GM19035 (cell line): ENCODE measurements at regions not wholly inside any gene's neighbourhood (a gene's known extent, or its start where the extent isn't known, plus 50 kb on each side); places are given as distances from the start of the nearest gene placed in this dataset.
"Not testable (repeated sequence)": the region's sequence is repeated elsewhere in the genome, so short reads cannot be mapped to it uniquely, and the experiment has no call there.

Source experiments
- ATAC-seq: cut with Tn5 transposase; IDR thresholded peaks from one replicate; pipeline ENCODE4 v1.9.1; 2021; ENCODE audit not compliant: unreplicated experiment

GRCh38 chr16:8458481-8459046, 131.7 kb downstream of the TMEM114 start:
- no peak for ATAC-seq

DNA sequence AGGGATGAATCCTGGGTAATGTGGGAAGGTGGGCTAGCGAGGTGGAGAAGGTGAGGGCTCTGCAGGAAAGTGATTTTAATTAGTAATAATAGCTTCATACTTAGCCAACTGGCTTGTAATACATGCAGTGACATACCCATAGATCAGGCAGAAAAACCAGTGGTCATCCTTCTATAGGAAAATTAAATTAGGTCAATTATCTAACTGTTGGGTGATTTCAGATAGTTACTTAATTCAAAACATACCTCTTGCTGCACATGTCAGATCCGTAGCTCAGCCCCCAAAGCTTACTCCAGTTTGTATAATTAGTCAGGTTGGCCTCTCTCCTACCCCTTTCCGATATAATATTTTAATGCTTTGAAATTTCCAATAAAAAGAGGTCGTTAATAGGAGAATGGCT, 137.0 kb downstream of the TMEM114 start:
- no peak for ATAC-seq

- no peak for ATAC-seq
Observed at GRCh38 chr16:8452941-8453340, 137.4 kb downstream of the TMEM114 start.

DNA sequence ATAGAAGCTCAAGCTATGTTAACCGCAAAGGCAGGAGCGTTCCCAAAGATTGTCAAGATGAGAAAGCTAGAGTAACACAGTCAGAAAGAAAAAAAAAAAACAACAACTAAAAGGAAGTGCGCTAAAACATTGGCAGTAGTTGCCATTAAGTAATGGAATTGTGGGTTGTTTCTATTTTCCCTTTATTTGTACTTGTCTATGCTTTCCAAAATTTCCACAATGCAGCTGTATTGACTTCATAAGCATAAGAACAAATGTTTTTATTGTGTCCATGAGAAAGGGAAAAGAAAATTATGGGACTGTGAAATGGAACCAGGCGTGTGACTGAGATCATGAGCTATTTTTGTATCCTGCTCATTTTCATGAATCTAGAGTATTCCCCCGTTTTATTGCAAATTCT, 153.4 kb downstream of the TMEM114 start:
- no peak for ATAC-seq

- no peak for ATAC-seq
Observed at GRCh38 chr16:8431783-8432182, 158.5 kb downstream of the TMEM114 start.

- no peak for ATAC-seq
Observed at GRCh38 chr16:8430401-8430800, 159.9 kb downstream of the TMEM114 start.

GRCh38 chr16:8426569-8426968, 163.7 kb downstream of the TMEM114 start:
- ATAC-seq: no peak

GRCh38 chr16:8417145-8417544, 173.2 kb downstream of the TMEM114 start:
- no peak for ATAC-seq

DNA sequence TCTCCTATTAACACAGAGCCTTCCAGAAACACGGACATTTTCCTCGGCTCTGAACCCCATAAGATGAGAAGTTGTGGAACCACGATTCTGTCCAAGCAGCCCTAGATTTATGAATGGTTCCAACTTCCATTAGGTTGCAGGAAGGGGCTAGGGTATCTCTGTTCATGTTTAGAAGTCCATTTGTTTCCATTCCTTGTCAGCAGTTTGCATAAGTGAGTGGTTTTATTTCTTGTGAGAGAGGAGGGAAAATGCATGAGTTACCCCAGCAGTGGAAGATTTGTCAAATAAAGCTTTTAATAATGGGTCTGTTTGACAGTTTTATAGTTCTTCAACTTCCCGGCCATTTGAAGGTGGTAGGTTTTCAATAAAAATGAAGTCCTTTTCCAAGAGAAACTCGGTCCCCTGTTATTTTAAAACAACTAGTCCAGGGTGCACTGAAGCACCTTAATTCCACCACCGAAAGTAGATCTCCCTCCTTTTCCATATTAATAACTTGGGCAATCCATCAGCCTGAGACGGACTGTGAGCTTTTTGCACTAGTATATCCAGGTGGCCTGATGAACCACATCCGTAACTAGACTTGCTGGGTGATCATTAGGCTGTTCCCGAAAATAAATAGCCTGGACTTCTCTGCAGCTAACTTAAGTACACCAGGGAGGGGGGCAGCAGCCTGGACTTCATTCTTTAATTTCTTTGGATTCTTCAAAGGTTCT, 181.3 kb downstream of the TMEM114 start:
- ATAC-seq: no peak

GRCh38 chr16:8407351-8407750, 183.0 kb downstream of the TMEM114 start:
- ATAC-seq: no peak

- no peak for ATAC-seq
Observed at GRCh38 chr16:8403978-8404749, 186.1 kb downstream of the TMEM114 start.

GRCh38 chr16:8402981-8403843, 187.1 kb downstream of the TMEM114 start:
- no peak for ATAC-seq

DNA sequence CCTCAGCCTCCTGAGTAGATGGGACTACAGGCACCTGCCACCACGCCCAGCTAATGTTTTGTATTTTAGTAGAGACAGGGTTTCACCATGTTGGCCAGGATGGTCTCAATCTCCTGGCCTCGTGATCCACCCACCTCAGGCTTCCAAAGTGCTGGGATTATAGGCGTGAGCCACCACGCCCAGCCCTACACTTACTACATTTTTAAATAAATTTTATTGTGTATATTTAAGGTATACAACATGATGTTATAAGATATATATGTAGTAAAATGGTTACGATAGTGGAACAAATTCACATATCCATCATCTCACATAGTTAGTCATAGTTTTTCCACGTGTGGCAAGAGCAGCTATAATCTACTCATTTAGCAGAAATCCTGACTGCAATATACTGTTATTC, 189.6 kb downstream of the TMEM114 start:
- ATAC-seq: not testable (repeated sequence)

DNA sequence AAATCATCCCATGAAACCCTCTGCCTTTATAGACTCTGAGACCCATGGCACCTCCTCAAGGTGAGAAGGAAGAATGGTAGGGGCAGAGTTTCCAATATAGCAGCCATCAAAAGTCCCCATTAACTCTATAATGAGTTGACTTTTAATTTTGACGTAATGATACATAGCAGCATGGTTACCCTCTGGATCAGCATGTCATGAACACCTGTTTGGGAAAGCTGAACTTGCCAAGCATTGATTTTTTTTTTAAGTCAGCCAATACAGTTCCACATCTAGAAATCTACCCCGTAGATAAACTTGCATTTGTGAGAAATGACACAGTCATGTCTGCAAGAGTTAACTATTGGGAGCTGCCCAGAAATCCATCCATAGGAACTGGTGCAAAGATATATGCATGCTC, 191.8 kb downstream of the TMEM114 start:
- ATAC-seq: no peak

DNA sequence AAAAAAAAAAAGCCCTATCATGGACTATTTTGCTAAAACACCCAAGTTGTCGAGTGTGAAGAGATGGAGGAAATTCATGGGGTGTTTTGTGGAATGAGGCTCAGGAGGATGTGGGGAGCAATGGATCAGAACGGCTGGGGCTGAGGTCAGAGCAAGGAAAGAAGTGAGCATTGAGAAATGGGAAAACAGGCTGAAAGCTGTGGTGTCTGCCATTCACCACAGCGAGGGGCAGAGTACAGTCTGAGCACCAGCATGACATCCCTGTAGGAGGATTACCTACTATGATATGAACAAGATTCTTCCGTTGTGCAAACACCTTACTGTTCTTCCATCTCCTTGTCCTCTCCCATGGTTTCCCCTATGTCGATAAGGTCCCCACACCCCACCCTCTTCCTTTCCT, 193.1 kb downstream of the TMEM114 start:
- no peak for ATAC-seq

GRCh38 chr16:8396463-8396862, 193.8 kb downstream of the TMEM114 start:
- ATAC-seq: no peak

DNA sequence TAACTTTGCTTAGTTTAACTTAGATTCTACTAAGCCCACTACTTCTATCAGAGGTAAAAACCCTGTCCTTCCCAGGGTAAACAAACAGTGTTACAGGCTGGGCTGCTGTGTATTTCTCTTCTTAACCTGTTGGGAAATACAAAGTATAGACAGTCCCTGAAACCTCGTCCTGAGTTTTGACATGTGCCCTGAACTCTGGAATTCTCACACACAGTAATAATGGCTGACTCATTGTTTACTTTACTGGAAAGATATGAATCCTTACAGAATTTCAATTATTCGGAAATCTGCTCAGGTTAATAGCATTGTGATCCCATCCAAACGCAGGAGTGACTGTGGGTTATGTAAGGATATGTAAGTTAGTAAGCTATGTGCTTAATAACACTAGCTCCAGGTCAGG, 199.1 kb downstream of the TMEM114 start:
- ATAC-seq: no peak

- ATAC-seq: no peak
Observed at GRCh38 chr16:8388684-8389083, 201.6 kb downstream of the TMEM114 start.

GRCh38 chr16:8381814-8382213, 208.5 kb downstream of the TMEM114 start:
- no peak for ATAC-seq

- ATAC-seq: no peak
Observed at GRCh38 chr16:8380311-8380710, 210.0 kb downstream of the TMEM114 start.

- no peak for ATAC-seq
Observed at GRCh38 chr16:8377864-8378263, 212.4 kb downstream of the TMEM114 start.
